Upper lobe of left lung (tissue), 6 donors: ENCODE measurements at regions not wholly inside any gene's neighbourhood (a gene's known extent, or its start where the extent isn't known, plus 50 kb on each side); places are given as distances from the start of the nearest gene placed in this dataset.
"Not testable (repeated sequence)": the region's sequence is repeated elsewhere in the genome, so short reads cannot be mapped to it uniquely, and the experiment has no call there.

Experiments
- ATAC-seq, 2 donors: fragments of 200-7000 bp; cut with Tn5 transposase; one replicate each; pipeline ENCODE4 v1.9.1; 2022; ENCODE audit warnings: mild to moderate bottlenecking in 2 of 2, moderate library complexity in 2 of 2; ENCODE audit not compliant: low FRiP score in 2 of 2
- DNase-seq, 2 donors: peaks; one replicate each; pipeline ENCODE4 v3.0.0-alpha.2; 2019 to 2020
- H3K27ac ChIP-seq, 4 donors: fragments of 200-600 bp; sonication (generic); one replicate each; pipeline ENCODE4 v1.5.1; 2016 to 2019
- H3K27me3 ChIP-seq, 4 donors: fragments of 200-600 bp; sonication (generic); one replicate each; pipeline ENCODE4 v1.5.1; 2017 to 2019
- H3K36me3 ChIP-seq, 4 donors: fragments of 200-600 bp; sonication (generic); one replicate each; pipeline ENCODE4 v1.5.1; 2016 to 2019
- H3K4me1 ChIP-seq, 4 donors: fragments of 200-600 bp; sonication (generic); one replicate each; pipeline ENCODE4 v1.5.1; 2018 to 2019
- H3K4me3 ChIP-seq, 4 donors: fragments of 200-600 bp; sonication (generic); one replicate each; pipeline ENCODE4 v1.5.1; 2017 to 2019; ENCODE audit warnings: mild to moderate bottlenecking in 2 of 4, moderate library complexity in 1 of 4
- H3K9me3 ChIP-seq, 4 donors: fragments of 200-600 bp; sonication (generic); one replicate each; pipeline ENCODE4 v1.5.1; 2018 to 2019
- CTCF ChIP-seq, 6 experiments: fragments of 450-650 bp in 4 of 6; fragments of 200-600 bp in 2 of 6; sonication (generic) in 2 of 6; IDR thresholded peaks; one replicate each; pipeline ENCODE4 v1.5.1; 2016 to 2019; ENCODE audit warnings: antibody characterized with exemption in 6 of 6
- EP300 ChIP-seq, 4 donors: sonication (generic); formaldehyde crosslinking; IDR thresholded peaks; one replicate each; pipeline ENCODE4 v1.5.1; 2017; ENCODE audit warnings: antibody characterized with exemption in 4 of 4, control low read depth in 2 of 4
- POLR2A ChIP-seq, 4 donors: fragments of 450-650 bp; IDR thresholded peaks; one replicate each; pipeline ENCODE4 v1.5.1; 2016 to 2017; ENCODE audit warnings: antibody characterized with exemption in 4 of 4, mild to moderate bottlenecking in 2 of 4
- POLR2AphosphoS5 ChIP-seq, 2 donors: sonication (generic); formaldehyde crosslinking; IDR thresholded peaks; one replicate each; pipeline ENCODE4 v1.5.1; 2017; ENCODE audit warnings: antibody characterized with exemption in 2 of 2
- WGBS, 2 donors: methylation state at CpG; one replicate each; pipeline ENCODE4 v1.1.5; 2017 to 2018; 5-methylcytosine and 5-hydroxymethylcytosine counted together
- donor health status: DM: no; HTN: no; CAD: no; lungs with moderate emphysema.
- donor health status: DM: no; HTN: yes; CAD: no; lungs with severe emphysema.

- DNase-seq: no peak
- no peak overlapping the region for H3K4me3 ChIP-seq
- H3K27ac ChIP-seq: no peak overlapping the region
- no peaks in the 10 kb centered on the region for H3K36me3 ChIP-seq
- H3K9me3 ChIP-seq: no peaks in the 10 kb centered on the region
- no peaks in the 10 kb centered on the region for H3K4me1 ChIP-seq
- H3K27me3 ChIP-seq: no peaks in the 10 kb centered on the region
- TF ChIP-seq CTCF (IDR thresholded peaks at IDR 0.05) (peak in 3 of 6 experiments; percentile 18 to 39 (median 37)), EP300 (IDR thresholded peaks at IDR 0.05) (no peak), POLR2AphosphoS5 (IDR thresholded peaks at IDR 0.05) (no peak), POLR2A (IDR thresholded peaks at IDR 0.05) (no peak)
- no peak for ATAC-seq
- WGBS, 2 donors: 92 to 93% methylated on average over 1 of the region's 1 CpG
Observed at GRCh38 chr3:81339040-81339845, 422.2 kb downstream of the GBE1 start.

GRCh38 chr3:81336470-81336869 lies 425.0 kb downstream of the GBE1 start:
- Histone ChIP-seq H3K27me3 (no peaks in the 10 kb centered on the region), H3K27ac (no peak overlapping the region), H3K4me3 (no peak overlapping the region), H3K9me3 (no peaks in the 10 kb centered on the region), H3K36me3 (no peaks in the 10 kb centered on the region), H3K4me1 (no peaks in the 10 kb centered on the region)
- 73 to 84% methylated on average over 4 of the region's 4 CpGs for WGBS, 2 donors
- TF ChIP-seq EP300 (IDR thresholded peaks at IDR 0.05) (no peak), POLR2AphosphoS5 (IDR thresholded peaks at IDR 0.05) (no peak)
- DNase-seq (no peak), ATAC-seq (no peak)

GRCh38 chr3:81329835-81330234 lies 431.6 kb downstream of the GBE1 start:
- not testable (repeated sequence) for H3K36me3 ChIP-seq, ATAC-seq, H3K27me3 ChIP-seq, H3K9me3 ChIP-seq, H3K4me1 ChIP-seq, H3K27ac ChIP-seq, H3K4me3 ChIP-seq, DNase-seq
- WGBS, 2 donors: 90% methylated on average over 7 of the region's 7 CpGs

GRCh38 chr3:81326245-81326644 lies 435.2 kb downstream of the GBE1 start:
- Histone ChIP-seq H3K4me3 (no peak overlapping the region), H3K27ac (no peak overlapping the region), H3K9me3 (no peaks in the 10 kb centered on the region), H3K4me1 (no peaks in the 10 kb centered on the region), H3K27me3 (no peaks in the 10 kb centered on the region), H3K36me3 (no peaks in the 10 kb centered on the region)
- ATAC-seq: no peak
- peak in 1 of 2 donors; percentile 33 for DNase-seq
- 87 to 90% methylated on average over 8 of the region's 8 CpGs for WGBS, 2 donors
- TF ChIP-seq CTCF (IDR thresholded peaks at IDR 0.05): no peak
- TF ChIP-seq POLR2AphosphoS5 (IDR thresholded peaks at IDR 0.05): no peak
- no peak for TF ChIP-seq POLR2A (IDR thresholded peaks at IDR 0.05)
- no peak for TF ChIP-seq EP300 (IDR thresholded peaks at IDR 0.05)

- Histone ChIP-seq H3K27ac (no peak overlapping the region), H3K36me3 (no peaks in the 10 kb centered on the region), H3K4me1 (no peaks in the 10 kb centered on the region), H3K4me3 (no peak overlapping the region), H3K9me3 (no peaks in the 10 kb centered on the region), H3K27me3 (no peaks in the 10 kb centered on the region)
- DNase-seq: no peak
- no peak for ATAC-seq
- no peak for TF ChIP-seq POLR2AphosphoS5 (IDR thresholded peaks at IDR 0.05)
- no peak for TF ChIP-seq EP300 (IDR thresholded peaks at IDR 0.05)
- TF ChIP-seq POLR2A (IDR thresholded peaks at IDR 0.05): no peak
- no peak for TF ChIP-seq CTCF (IDR thresholded peaks at IDR 0.05)
Observed at GRCh38 chr3:81320862-81321261, 440.6 kb downstream of the GBE1 start.

- Histone ChIP-seq H3K27ac (no peak overlapping the region), H3K4me1 (no peaks in the 10 kb centered on the region), H3K4me3 (no peak overlapping the region), H3K27me3 (no peaks in the 10 kb centered on the region), H3K9me3 (no peaks in the 10 kb centered on the region), H3K36me3 (no peaks in the 10 kb centered on the region)
- ATAC-seq (no peak), DNase-seq (no peak)
- TF ChIP-seq POLR2A (IDR thresholded peaks at IDR 0.05) (no peak), CTCF (IDR thresholded peaks at IDR 0.05) (no peak), POLR2AphosphoS5 (IDR thresholded peaks at IDR 0.05) (no peak), EP300 (IDR thresholded peaks at IDR 0.05) (no peak)
Observed at GRCh38 chr3:81315030-81315429, 446.4 kb downstream of the GBE1 start.
